GM23338 (cell line): ENCODE measurements at regions not wholly inside any gene's neighbourhood (a gene's known extent, or its start where the extent isn't known, plus 50 kb on each side); places are given as distances from the start of the nearest gene placed in this dataset.
A peak's percentile ranks its signal among the peaks of the same experiment; 100 is the strongest.

Experiments used
- ATAC-seq: fragments of 200-7000 bp; cut with Tn5 transposase; 3 replicates; pipeline ENCODE4 v1.9.1; 2020
- DNase-seq: peaks from one replicate; pipeline ENCODE4 v3.0.0-alpha.2; 2015; ENCODE audit warnings: low spot score
- H2AFZ ChIP-seq: fragments of 200-600 bp; sonication (generic); 2 replicates; pipeline ENCODE4 v1.8.0; 2016; ENCODE audit warnings: antibody characterized with exemption, mild to moderate bottlenecking, moderate library complexity
- H3F3A ChIP-seq: fragments of 200-600 bp; sonication (generic); replicated peaks from 2 replicates; pipeline ENCODE4 v1.8.0; 2017; ENCODE audit warnings: antibody characterized with exemption, mixed run types, low read depth
- H3K27ac ChIP-seq: fragments of 200-600 bp; sonication (generic); 2 replicates; pipeline ENCODE4 v1.6.1; 2016; ENCODE audit warnings: low read depth
- H3K27me3 ChIP-seq: fragments of 200-600 bp; sonication (generic); 2 replicates; pipeline ENCODE4 v1.8.0; 2016; ENCODE audit warnings: mild to moderate bottlenecking, mixed run types, moderate library complexity; ENCODE audit not compliant: insufficient read depth
- H3K36me3 ChIP-seq: fragments of 200-600 bp; sonication (generic); 2 replicates; pipeline ENCODE4 v1.8.0; 2016; ENCODE audit warnings: mild to moderate bottlenecking; ENCODE audit not compliant: insufficient read depth
- H3K4me1 ChIP-seq: fragments of 200-600 bp; sonication (generic); 2 replicates; pipeline ENCODE4 v1.8.0; 2016; ENCODE audit warnings: mild to moderate bottlenecking, moderate library complexity; ENCODE audit not compliant: insufficient read depth
- H3K4me2 ChIP-seq: fragments of 200-600 bp; sonication (generic); 2 replicates; pipeline ENCODE4 v1.7.1; 2017; ENCODE audit warnings: mixed run types
- H3K4me3 ChIP-seq: fragments of 200-600 bp; sonication (generic); 2 replicates; pipeline ENCODE4 v1.6.1; 2016; ENCODE audit warnings: mixed run types
- H3K79me2 ChIP-seq: fragments of 200-600 bp; sonication (generic); replicated peaks from 2 replicates; pipeline ENCODE4 v1.8.0; 2017; ENCODE audit warnings: mild to moderate bottlenecking; ENCODE audit not compliant: insufficient read depth
- H3K9me2 ChIP-seq: fragments of 200-600 bp; sonication (generic); 2 replicates; pipeline ENCODE4 v1.8.0; 2017; ENCODE audit not compliant: insufficient read depth
- H4K20me1 ChIP-seq: fragments of 200-600 bp; sonication (generic); replicated peaks from 2 replicates; pipeline ENCODE4 v1.8.0; 2017; ENCODE audit warnings: mild to moderate bottlenecking; ENCODE audit not compliant: insufficient read depth
- H3K27ac Mint-ChIP-seq: 2 replicates; pipeline ENCODE4 v1.8.0; 2020; ENCODE audit warnings: inconsistent platforms, mild to moderate bottlenecking, moderate library complexity, mixed read lengths
- H3K27me3 Mint-ChIP-seq: 3 replicates; pipeline ENCODE4 v1.8.0; 2022; ENCODE audit warnings: low read depth, mild to moderate bottlenecking, moderate library complexity, mixed read lengths, inconsistent platforms; ENCODE audit not compliant: insufficient read depth, poor library complexity
- H3K36me3 Mint-ChIP-seq: 3 replicates; pipeline ENCODE4 v1.8.0; 2021; ENCODE audit warnings: low read depth, mild to moderate bottlenecking, inconsistent platforms, moderate library complexity, mixed read lengths
- H3K4me1 Mint-ChIP-seq: 3 replicates; pipeline ENCODE4 v1.8.0; 2020; ENCODE audit warnings: mild to moderate bottlenecking, inconsistent platforms, mixed read lengths
- H3K4me3 Mint-ChIP-seq: 3 replicates; pipeline ENCODE4 v1.8.0; 2021; ENCODE audit warnings: moderate library complexity, mild to moderate bottlenecking, inconsistent platforms, mixed read lengths
- H3K9me3 Mint-ChIP-seq: 3 replicates; pipeline ENCODE4 v1.8.0; 2020; ENCODE audit warnings: moderate library complexity, mild to moderate bottlenecking, inconsistent platforms, mixed read lengths
- EZH2phosphoT487 ChIP-seq: fragments of 200-600 bp; sonication (generic); IDR thresholded peaks from one replicate; pipeline ENCODE4 v1.8.1; 2018; ENCODE audit warnings: antibody characterized with exemption; ENCODE audit not compliant: unreplicated experiment
- TF ChIP-seq, protein P1 (sequence below), 2 experiments: fragments of 200-600 bp in 1 of 2; sonication (generic) in 1 of 2; conservative IDR thresholded peaks; 2 replicates each; pipeline versions ENCODE4 v1.5.1 to v1.6.1; 2016 to 2017; ENCODE audit warnings: antibody characterized with exemption in 2 of 2, low read depth in 2 of 2, mild to moderate bottlenecking in 2 of 2, moderate library complexity in 1 of 2
- TF ChIP-seq, protein P2 (sequence below): IDR thresholded peaks from one replicate; pipeline ENCODE4 v1.6.1; 2018; ENCODE audit warnings: antibody characterized with exemption; ENCODE audit not compliant: unreplicated experiment

DNA sequence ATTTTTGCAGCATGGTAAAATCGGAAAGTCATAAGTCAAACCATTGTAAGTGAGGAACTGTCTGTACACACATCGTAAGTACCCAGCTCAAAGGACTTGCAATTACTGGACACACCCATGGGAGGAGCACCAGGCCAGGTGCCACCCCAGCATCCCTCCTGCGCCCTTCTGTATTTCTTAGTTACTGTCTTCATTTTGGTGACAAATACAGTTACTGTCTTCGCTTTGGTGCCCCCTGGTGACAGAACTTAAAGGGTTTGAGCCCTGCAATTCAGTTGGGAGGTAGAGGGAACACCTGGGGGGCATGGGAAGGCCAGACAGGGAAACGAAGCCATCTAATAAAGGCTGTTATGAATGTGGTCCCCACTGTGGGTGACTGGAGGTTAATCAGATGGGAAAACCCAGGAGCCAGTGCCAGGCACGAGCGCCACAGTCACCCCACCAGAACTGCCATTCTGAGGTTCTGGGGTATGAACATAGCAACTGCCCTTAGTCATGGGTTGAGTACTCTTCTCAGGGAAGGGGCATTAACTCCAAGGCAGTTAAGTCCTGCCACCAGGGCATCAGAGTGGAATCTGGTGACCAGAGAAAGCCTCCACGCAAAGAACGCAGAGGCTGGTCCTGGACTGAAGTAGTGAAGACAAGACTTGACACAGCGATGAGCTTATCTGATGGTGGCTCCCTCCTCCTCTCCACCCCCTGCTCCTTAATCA, 612.9 kb downstream of the PTPRU start:
- H3F3A ChIP-seq: no peaks in the 10 kb centered on the region
- no peaks in the 10 kb centered on the region for H3K9me3 Mint-ChIP-seq
- H3K9me2 ChIP-seq: no peaks in the 10 kb centered on the region
- no peak overlapping the region for H3K27ac Mint-ChIP-seq
- H3K4me3 ChIP-seq: no peak overlapping the region
- H3K36me3 ChIP-seq: no peaks in the 10 kb centered on the region
- no peaks in the 10 kb centered on the region for H3K4me1 ChIP-seq
- no peaks in the 10 kb centered on the region for H3K4me1 Mint-ChIP-seq
- peaks cover 2% of the 10 kb centered on the region for H3K27me3 Mint-ChIP-seq
- no peak overlapping the region for H3K4me3 Mint-ChIP-seq
- no peak overlapping the region for H3K27ac ChIP-seq
- TF ChIP-seq, protein P1, sequence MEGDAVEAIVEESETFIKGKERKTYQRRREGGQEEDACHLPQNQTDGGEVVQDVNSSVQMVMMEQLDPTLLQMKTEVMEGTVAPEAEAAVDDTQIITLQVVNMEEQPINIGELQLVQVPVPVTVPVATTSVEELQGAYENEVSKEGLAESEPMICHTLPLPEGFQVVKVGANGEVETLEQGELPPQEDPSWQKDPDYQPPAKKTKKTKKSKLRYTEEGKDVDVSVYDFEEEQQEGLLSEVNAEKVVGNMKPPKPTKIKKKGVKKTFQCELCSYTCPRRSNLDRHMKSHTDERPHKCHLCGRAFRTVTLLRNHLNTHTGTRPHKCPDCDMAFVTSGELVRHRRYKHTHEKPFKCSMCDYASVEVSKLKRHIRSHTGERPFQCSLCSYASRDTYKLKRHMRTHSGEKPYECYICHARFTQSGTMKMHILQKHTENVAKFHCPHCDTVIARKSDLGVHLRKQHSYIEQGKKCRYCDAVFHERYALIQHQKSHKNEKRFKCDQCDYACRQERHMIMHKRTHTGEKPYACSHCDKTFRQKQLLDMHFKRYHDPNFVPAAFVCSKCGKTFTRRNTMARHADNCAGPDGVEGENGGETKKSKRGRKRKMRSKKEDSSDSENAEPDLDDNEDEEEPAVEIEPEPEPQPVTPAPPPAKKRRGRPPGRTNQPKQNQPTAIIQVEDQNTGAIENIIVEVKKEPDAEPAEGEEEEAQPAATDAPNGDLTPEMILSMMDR (conservative IDR thresholded peaks at IDR 0.05; ENCODE audit: low read depth in 2 of 2): peak; percentile 73 to 84
- no peak for TF ChIP-seq EZH2phosphoT487
- no peaks in the 10 kb centered on the region; the same call in 2 of the 3 replicates for H3K36me3 Mint-ChIP-seq
- no peaks in the 10 kb centered on the region for H3K27me3 ChIP-seq
- no peak overlapping the region; the same call in 1 of the 2 replicates for H2AFZ ChIP-seq
- ATAC-seq: peak; percentile 86
- DNase-seq: peak; percentile 89
- no peaks in the 10 kb centered on the region for H3K79me2 ChIP-seq
- H4K20me1 ChIP-seq: no peaks in the 10 kb centered on the region
- no peak overlapping the region for H3K4me2 ChIP-seq

DNA sequence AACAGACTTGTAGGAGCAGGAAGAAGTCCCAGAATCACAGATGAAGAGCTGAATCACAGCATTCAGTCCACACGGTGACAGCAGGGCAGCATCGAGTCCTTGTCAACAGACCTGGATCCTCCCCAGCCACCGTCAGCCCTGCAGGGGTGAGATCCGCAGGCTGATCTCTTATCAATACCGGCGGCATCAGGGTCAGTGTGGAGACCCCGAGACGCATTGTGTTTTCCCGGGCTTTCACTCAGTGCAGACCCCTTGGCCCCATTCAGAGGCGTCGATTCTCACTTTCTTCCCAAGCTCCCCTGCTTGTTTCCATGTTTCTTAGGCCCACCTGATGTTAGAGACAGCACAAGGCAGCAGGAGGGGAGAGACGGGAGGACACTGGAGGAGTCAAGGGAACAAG, 609.6 kb downstream of the PTPRU start:
- Histone ChIP-seq H3K4me2 (no peak overlapping the region), H3F3A (no peaks in the 10 kb centered on the region), H3K79me2 (no peaks in the 10 kb centered on the region), H3K27me3 (no peaks in the 10 kb centered on the region), H4K20me1 (no peaks in the 10 kb centered on the region), H3K36me3 (peaks cover 5% of the 10 kb centered on the region; the same call in 1 of the 2 replicates), H2AFZ (no peak overlapping the region), H3K4me1 (no peaks in the 10 kb centered on the region), H3K27ac (no peak overlapping the region), H3K9me2 (no peaks in the 10 kb centered on the region), H3K4me3 (no peak overlapping the region)
- Mint-ChIP-seq H3K4me1 (no peaks in the 10 kb centered on the region), H3K4me3 (no peak overlapping the region), H3K36me3 (no peaks in the 10 kb centered on the region; the same call in none of the 3 replicates), H3K27ac (no peak overlapping the region), H3K27me3 (peaks cover 2% of the 10 kb centered on the region), H3K9me3 (peaks cover 15% of the 10 kb centered on the region)
- ATAC-seq (no peak), DNase-seq (no peak)
- TF ChIP-seq EZH2phosphoT487: no peak
- TF ChIP-seq, protein P1 (conservative IDR thresholded peaks at IDR 0.05; ENCODE audit: low read depth in 2 of 2): no peak
- TF ChIP-seq, protein P2, sequence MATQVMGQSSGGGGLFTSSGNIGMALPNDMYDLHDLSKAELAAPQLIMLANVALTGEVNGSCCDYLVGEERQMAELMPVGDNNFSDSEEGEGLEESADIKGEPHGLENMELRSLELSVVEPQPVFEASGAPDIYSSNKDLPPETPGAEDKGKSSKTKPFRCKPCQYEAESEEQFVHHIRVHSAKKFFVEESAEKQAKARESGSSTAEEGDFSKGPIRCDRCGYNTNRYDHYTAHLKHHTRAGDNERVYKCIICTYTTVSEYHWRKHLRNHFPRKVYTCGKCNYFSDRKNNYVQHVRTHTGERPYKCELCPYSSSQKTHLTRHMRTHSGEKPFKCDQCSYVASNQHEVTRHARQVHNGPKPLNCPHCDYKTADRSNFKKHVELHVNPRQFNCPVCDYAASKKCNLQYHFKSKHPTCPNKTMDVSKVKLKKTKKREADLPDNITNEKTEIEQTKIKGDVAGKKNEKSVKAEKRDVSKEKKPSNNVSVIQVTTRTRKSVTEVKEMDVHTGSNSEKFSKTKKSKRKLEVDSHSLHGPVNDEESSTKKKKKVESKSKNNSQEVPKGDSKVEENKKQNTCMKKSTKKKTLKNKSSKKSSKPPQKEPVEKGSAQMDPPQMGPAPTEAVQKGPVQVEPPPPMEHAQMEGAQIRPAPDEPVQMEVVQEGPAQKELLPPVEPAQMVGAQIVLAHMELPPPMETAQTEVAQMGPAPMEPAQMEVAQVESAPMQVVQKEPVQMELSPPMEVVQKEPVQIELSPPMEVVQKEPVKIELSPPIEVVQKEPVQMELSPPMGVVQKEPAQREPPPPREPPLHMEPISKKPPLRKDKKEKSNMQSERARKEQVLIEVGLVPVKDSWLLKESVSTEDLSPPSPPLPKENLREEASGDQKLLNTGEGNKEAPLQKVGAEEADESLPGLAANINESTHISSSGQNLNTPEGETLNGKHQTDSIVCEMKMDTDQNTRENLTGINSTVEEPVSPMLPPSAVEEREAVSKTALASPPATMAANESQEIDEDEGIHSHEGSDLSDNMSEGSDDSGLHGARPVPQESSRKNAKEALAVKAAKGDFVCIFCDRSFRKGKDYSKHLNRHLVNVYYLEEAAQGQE: no peak
